GM21825 (cell line): ENCODE measurements at regions not wholly inside any gene's neighbourhood (a gene's known extent, or its start where the extent isn't known, plus 50 kb on each side); places are given as distances from the start of the nearest gene placed in this dataset.

Source experiments
- ATAC-seq: cut with Tn5 transposase; IDR thresholded peaks from one replicate; pipeline ENCODE4 v1.9.1; 2021; ENCODE audit warnings: mild to moderate bottlenecking, moderate library complexity; ENCODE audit not compliant: unreplicated experiment

GRCh38 chr6:149147938-149148718 lies 169.4 kb upstream of the TAB2 start:
- no peak for ATAC-seq

DNA sequence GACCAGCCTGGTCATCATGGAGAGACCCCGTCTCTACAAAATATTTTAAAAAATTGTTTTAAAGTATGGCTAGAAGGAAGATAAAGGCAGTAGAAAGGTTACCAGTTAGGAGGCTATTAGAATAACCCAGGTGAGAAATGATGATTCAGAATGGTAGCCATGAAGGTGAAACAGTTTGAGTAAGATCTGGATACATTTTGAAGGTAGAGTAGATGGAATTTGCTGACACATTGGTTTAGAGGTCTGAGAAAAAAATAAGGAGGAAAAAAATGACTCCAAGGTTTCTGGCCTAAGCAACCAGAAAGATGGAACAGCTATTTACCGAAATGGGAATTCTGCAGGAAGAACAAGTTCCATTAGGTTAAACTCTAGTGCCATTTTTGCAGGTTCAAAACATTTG lies 167.9 kb upstream of the TAB2 start:
- no peak for ATAC-seq

- ATAC-seq = no peak
These were observed 167.2 kb upstream of the TAB2 start for GRCh38 chr6:149150301-149150700.

- no peak for ATAC-seq
These were observed 166.6 kb upstream of the TAB2 start for GRCh38 chr6:149150801-149151398.

GRCh38 chr6:149152521-149152920 lies 165.0 kb upstream of the TAB2 start:
- ATAC-seq = no peak

DNA sequence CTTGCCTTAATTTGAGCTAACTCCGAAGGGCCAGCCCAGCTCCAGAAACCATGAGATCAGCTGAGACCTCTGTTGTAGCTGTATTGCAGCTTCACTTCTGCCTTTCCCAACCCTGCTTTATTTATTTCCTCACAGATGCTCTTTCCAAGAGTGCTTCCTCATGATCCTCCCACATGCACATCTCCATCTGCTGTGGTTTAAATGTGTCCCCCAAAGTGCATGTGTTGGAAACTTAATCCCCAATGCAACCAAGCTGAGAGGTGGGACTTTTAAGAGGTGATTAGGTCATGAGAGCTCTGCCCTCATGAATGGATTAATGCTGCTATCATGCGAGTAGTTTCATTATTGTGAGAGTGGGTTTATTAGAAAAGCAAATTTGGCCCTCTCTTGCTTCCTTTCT lies 164.4 kb upstream of the TAB2 start:
- ATAC-seq = no peak

GRCh38 chr6:149153693-149154092 lies 163.8 kb upstream of the TAB2 start:
- ATAC-seq = no peak

- no peak for ATAC-seq
These were observed 163.2 kb upstream of the TAB2 start for GRCh38 chr6:149154261-149154821.

DNA sequence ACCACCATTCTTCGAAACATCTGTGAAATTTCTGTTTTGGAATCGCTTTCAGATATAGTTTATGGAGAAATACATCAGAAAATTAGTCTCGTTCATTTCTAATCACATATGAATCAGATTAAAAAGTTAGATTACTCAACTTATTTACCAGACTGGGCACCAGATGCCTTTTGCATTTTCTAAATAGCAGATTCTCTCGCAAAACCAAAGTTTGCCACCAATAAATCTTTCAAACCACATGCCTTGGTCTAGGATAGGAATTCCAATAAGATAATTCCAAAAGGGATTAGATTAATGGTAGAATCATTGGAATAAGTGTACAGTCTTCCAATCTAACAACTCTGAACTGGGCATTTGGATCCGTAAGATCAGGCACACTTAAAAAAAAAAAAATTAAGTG lies 160.4 kb upstream of the TAB2 start:
- ATAC-seq = no peak

DNA sequence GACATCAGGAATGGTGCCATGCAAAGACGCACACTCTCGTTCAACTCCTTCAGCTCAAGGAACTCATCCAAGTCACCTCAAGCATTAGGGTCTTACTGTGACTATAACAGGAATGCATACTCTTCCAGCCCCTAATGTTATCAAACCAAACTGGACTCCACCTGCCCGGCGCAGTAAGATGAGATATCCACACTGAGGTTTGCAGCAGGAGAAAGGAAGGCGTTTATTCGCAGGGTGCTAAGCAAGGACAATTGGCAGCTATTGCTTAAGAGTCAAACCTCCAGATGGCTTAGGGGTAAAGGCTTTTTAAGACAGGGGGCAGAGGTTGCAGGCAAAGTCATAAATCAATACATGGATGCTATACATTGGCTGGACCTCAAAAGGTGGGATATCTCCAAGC lies 159.4 kb upstream of the TAB2 start:
- ATAC-seq = no peak

GRCh38 chr6:149160943-149161342 lies 156.6 kb upstream of the TAB2 start:
- no peak for ATAC-seq

DNA sequence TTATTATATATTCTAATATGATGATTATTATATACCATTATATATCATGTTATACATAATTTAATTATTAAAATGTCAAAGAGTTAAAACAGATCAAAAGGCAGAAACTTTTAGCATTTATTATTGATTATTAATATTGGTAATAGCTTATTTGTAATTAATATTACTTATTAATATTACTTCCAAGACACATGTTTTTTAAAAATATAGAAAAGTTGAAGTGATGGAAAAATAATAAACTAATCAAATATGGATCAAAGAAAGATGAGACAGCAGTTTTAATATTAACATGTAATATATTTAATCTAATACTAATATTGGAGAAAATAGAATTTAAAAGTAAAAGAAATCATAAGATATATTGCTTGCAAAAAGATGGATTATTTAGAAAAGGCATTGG lies 154.6 kb upstream of the TAB2 start:
- no peak for ATAC-seq

GRCh38 chr6:149164199-149164750 lies 153.2 kb upstream of the TAB2 start:
- ATAC-seq = no peak

DNA sequence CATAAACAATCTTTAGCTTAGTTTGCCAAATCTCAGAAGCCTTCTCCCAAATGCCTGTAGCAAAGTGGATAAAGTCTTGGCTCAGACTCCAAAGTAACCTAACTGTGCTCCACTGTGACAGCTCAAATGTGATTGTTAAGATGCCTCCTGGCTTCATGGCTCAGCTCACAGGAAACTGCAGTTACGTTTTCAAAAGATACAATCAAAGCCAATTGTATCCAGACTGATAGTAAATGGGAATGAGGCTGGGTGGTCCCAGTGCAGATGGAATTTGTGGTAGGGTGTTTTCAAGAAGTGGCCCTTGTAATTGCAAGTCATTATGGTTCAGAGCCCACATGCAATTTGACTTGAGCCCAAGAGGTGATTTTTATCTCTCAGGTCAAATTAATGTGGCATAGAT lies 151.2 kb upstream of the TAB2 start:
- no peak for ATAC-seq

DNA sequence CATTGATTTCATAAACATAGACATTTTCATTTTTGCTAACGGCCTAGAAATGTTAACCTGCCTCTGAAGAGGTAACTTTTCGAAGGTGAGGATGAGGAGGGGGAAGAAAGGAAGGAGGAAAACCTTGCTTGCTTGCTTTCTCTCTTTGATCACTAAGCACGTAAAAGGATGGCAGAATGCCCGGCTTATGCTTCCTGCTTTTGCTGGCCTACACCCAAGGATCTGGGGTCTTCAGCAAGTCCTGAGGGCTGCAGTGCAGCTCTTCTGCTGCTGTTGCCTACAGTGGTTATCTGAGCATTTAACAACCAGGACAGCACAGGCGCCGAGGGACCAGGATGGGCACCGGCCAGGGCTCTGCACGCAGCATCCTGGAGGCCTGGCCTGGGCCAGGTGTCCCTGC lies 150.8 kb upstream of the TAB2 start:
- no peak for ATAC-seq

GRCh38 chr6:149168968-149169367 lies 148.5 kb upstream of the TAB2 start:
- peak; percentile 44 for ATAC-seq

GRCh38 chr6:149169761-149170511 lies 147.6 kb upstream of the TAB2 start:
- no peak for ATAC-seq

- ATAC-seq = no peak
These were observed 146.7 kb upstream of the TAB2 start for GRCh38 chr6:149170564-149171452.

DNA sequence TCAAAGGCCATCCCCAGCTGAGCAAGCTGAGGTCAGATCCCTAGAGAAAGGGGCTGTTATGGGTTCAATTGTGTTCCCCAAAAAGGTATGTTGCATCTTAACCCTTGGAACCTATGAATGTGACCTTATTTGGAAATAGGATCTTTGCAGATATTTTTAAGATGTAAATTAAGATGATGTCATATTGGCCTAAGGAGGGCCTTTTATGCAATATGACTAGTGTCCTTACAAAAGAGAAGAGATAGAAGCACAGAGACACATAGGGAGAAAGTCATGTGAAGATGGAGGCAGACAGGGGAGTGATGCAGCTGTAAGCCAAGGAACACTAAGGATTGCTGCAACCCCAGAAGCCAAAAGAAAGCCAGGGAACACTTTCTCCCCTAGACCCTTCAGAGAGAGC lies 144.3 kb upstream of the TAB2 start:
- no peak for ATAC-seq

GRCh38 chr6:149174962-149175361 lies 142.6 kb upstream of the TAB2 start:
- ATAC-seq = no peak
